ENCODE measurements at regions not wholly inside any gene's neighbourhood (a gene's known extent, or its start where the extent isn't known, plus 50 kb on each side); places are given as distances from the start of the nearest gene placed in this dataset.

DNA sequence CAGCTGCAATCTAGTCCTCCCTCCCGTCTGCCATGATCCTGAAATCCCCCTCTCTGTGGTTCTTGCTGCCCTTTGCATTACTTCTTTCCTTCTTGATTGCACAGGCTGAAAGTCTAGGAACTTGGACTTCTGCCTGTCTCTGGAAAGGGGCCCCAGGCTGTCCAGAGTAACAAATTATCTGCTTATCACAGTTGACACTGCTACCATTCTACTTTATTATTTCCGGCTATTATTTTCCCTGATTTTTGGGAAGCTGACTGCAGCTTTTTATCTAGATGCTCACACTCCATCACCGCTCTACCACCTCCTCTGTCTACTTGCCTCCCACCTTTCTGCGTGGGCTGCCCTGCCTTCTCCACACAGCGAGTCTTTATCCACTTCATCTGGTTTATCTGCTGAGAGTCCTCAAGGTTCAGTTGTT is 202.1 kb upstream of the PLXNA2 start:
- no peak overlapping the region for H3K27ac Mint-ChIP-seq
- 29% methylated on average over 4 of the region's 5 CpGs for WGBS (ENCODE audit: insufficient coverage)

DNA sequence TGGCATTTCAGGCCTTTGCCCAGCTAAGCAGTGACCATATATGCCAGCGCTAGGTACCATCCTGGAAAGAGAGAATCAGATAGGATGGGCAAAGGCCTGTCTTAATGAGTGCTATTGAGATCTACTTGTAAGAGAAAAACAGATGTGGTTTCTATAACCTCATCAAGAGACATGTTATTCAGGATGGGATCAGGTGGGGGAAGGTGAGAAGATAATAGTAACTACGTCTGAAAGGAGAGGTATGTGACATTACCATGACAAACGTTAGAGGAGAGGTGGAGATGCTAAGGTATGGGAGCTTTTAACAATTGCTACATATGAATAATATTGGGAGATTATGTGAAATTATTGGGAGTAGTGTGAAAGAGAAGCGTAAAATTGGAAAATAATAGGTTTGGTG is 204.2 kb upstream of the PLXNA2 start:
- Histone ChIP-seq H3K4me2 (replicated peaks; ENCODE audit: extremely low read depth, low read length, poor library complexity, severe bottlenecking) (no peak overlapping the region), H3K4me1 (ENCODE audit: control insufficient read depth in 1 of 2, insufficient read depth in 2 of 2, low read length in 2 of 2) (no peaks in the 10 kb centered on the region), H3K9me3 (replicated peaks in 1 of 2; ENCODE audit: control insufficient read depth in 1 of 2, insufficient read depth in 1 of 2, low read length in 2 of 2) (peaks cover 0 to 3% of the 10 kb centered on the region in 2 donors), H3K79me2 (ENCODE audit: insufficient read depth, low read length) (no peaks in the 10 kb centered on the region), H3K36me3 (replicated peaks in 1 of 2; ENCODE audit: control insufficient read depth in 1 of 2, insufficient read depth in 2 of 2, low read length in 2 of 2) (no peaks in the 10 kb centered on the region), H3K27me3 (ENCODE audit: control insufficient read depth in 2 of 2, insufficient read depth in 2 of 2, low read length in 2 of 2) (no peaks in the 10 kb centered on the region), H3K9ac (ENCODE audit: insufficient read depth, low read length, poor library complexity, severe bottlenecking) (no peak overlapping the region), H4K20me1 (ENCODE audit: insufficient read depth, low read length) (no peaks in the 10 kb centered on the region), H3K4me3 (replicated peaks in 1 of 3; ENCODE audit: low read depth in 2 of 3, low read length in 3 of 3) (no peak overlapping the region), H3K27ac (ENCODE audit: low read depth in 1 of 2, low read length in 2 of 2) (no peak overlapping the region), H2AFZ (ENCODE audit: insufficient read depth, low read depth, low read length, poor library complexity, severe bottlenecking) (no peak overlapping the region)
- no peak for DNase-seq
- Mint-ChIP-seq H3K4me1 (no peaks in the 10 kb centered on the region), H3K27me3 (ENCODE audit: low read depth in 3 of 3) (peaks cover 0 to 4% (median 3%) of the 10 kb centered on the region in 3 donors), H3K4me3 (no peak overlapping the region), H3K27ac (no peak overlapping the region), H3K36me3 (no peaks in the 10 kb centered on the region), H3K9me3 (peaks cover 0 to 17% (median 5%) of the 10 kb centered on the region in 7 donors)
- TF ChIP-seq, protein P1, sequence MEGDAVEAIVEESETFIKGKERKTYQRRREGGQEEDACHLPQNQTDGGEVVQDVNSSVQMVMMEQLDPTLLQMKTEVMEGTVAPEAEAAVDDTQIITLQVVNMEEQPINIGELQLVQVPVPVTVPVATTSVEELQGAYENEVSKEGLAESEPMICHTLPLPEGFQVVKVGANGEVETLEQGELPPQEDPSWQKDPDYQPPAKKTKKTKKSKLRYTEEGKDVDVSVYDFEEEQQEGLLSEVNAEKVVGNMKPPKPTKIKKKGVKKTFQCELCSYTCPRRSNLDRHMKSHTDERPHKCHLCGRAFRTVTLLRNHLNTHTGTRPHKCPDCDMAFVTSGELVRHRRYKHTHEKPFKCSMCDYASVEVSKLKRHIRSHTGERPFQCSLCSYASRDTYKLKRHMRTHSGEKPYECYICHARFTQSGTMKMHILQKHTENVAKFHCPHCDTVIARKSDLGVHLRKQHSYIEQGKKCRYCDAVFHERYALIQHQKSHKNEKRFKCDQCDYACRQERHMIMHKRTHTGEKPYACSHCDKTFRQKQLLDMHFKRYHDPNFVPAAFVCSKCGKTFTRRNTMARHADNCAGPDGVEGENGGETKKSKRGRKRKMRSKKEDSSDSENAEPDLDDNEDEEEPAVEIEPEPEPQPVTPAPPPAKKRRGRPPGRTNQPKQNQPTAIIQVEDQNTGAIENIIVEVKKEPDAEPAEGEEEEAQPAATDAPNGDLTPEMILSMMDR (IDR thresholded peaks at IDR 0.05) = no peak
- 100% methylated on average over 3 of the region's 4 CpGs for WGBS (ENCODE audit: insufficient coverage)
- intact Hi-C loops (cut with micrococcal nuclease) = no loop called here

More for the DNA sequence above, 202.1 kb upstream of the PLXNA2 start:
- Histone ChIP-seq H3K36me3 (replicated peaks in 1 of 2; ENCODE audit: control insufficient read depth in 1 of 2, insufficient read depth in 2 of 2, low read length in 2 of 2) (no peaks in the 10 kb centered on the region), H3K4me2 (replicated peaks; ENCODE audit: extremely low read depth, low read length, poor library complexity, severe bottlenecking) (no peak overlapping the region), H3K9me3 (replicated peaks in 1 of 2; ENCODE audit: control insufficient read depth in 1 of 2, insufficient read depth in 1 of 2, low read length in 2 of 2) (peaks cover 0 to 3% of the 10 kb centered on the region in 2 donors), H2AFZ (ENCODE audit: insufficient read depth, low read depth, low read length, poor library complexity, severe bottlenecking) (no peak overlapping the region), H3K9ac (ENCODE audit: insufficient read depth, low read length, poor library complexity, severe bottlenecking) (no peak overlapping the region), H3K27ac (ENCODE audit: low read depth in 1 of 2, low read length in 2 of 2) (no peak overlapping the region), H4K20me1 (ENCODE audit: insufficient read depth, low read length) (no peaks in the 10 kb centered on the region), H3K4me3 (replicated peaks in 1 of 3; ENCODE audit: low read depth in 2 of 3, low read length in 3 of 3) (no peak overlapping the region), H3K4me1 (ENCODE audit: control insufficient read depth in 1 of 2, insufficient read depth in 2 of 2, low read length in 2 of 2) (no peaks in the 10 kb centered on the region), H3K27me3 (ENCODE audit: control insufficient read depth in 2 of 2, insufficient read depth in 2 of 2, low read length in 2 of 2) (no peaks in the 10 kb centered on the region), H3K79me2 (ENCODE audit: insufficient read depth, low read length) (no peaks in the 10 kb centered on the region)
- no peak for DNase-seq
- Mint-ChIP-seq H3K4me1 (no peaks in the 10 kb centered on the region), H3K9me3 (peaks cover 0 to 21% (median 11%) of the 10 kb centered on the region in 7 donors), H3K36me3 (no peaks in the 10 kb centered on the region), H3K4me3 (no peak overlapping the region), H3K27me3 (ENCODE audit: low read depth in 3 of 3) (peaks cover 0 to 4% (median 3%) of the 10 kb centered on the region in 3 donors)
- TF ChIP-seq, protein P1 (IDR thresholded peaks at IDR 0.05) = no peak
- intact Hi-C loops (cut with micrococcal nuclease) = no loop called here
